Ammon's horn (tissue), 1 donor: ENCODE measurements at regions not wholly inside any gene's neighbourhood (a gene's known extent, or its start where the extent isn't known, plus 50 kb on each side); places are given as distances from the start of the nearest gene placed in this dataset.
"Not testable (repeated sequence)": the region's sequence is repeated elsewhere in the genome, so short reads cannot be mapped to it uniquely, and the experiment has no call there.

Experiments used
- DNase-seq: peaks from one replicate; pipeline ENCODE4 v3.0.0-alpha.2; 2016; ENCODE audit warnings: low spot score

DNA sequence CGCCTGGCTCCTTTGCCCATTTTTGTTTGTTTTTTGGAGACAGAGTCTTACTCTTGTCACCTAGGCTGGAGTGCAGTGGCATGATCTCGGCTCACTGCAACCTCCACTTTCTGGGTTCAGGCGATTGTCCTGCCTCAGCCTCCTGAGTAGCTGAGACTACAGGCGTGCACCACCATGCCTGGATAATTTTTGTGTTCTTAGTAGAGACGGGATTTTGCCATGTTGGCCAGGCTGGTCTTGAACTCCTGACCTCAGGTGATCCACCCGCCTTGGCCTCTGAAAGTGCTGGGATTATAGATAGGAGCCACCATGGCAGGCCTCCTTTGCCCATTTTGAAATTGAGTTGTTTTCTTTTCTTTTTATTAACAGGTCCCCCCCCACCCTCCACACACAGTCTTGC lies 89.4 kb upstream of the TPTE start:
- not testable (repeated sequence) for DNase-seq

DNA sequence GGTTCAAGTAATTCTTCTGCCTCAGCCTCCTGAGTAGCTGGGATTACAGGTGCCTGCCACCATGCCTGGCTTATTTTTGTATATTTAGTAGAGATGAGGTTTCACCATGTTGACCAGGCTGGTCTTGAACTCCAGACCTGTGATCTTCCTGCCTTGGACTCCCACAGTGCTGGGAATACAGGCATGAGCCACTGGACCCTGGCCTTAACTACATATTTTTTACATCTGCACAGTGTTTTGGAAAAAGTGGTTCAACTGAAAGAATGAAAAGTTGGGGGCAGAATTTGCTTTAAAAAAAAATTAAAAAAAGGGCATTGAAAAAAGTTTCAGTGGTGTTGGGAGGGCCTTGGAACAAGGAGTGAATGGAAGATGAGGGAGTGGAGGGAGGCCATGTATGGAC lies 88.9 kb upstream of the TPTE start:
- DNase-seq = not testable (repeated sequence)

DNA sequence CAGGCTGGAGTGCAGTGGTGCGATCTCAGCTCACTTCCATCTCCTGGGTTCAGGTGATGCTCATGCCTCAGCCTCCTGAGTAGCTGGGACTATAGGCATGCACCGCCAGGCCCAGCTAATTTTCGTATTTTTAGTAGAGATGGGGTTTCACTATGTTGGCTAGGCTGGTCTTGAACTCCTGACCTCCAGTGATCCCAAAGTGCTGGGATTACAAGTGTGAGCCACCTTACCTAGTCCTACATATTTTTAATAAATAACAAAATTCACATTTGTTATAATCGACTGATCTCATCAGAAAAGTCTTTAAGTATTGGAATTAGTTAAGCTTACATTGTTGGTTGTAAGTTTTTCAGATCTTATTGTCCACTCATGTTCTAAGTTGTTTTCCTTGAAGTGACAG lies 83.4 kb upstream of the TPTE start:
- DNase-seq = not testable (repeated sequence)

DNA sequence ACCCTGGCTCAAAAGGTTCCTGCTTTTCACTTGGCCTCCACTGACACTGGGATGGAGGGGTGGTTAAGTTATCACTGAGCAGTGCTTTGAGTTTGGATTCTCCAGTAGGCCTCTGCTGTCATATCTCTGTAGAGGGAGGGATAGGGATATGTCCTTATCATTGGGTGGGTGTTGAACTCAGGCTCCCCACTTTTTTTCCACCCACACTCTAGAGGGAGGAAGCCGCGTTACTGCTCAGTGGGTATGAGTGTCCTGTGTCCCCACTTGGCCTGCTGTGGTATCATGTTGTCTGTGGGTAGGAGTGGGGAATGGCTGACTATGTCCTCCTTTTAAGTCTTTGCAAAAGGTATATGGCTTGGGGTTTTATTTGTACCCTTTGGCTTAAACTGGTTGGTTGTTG lies 80.7 kb upstream of the TPTE start:
- DNase-seq = not testable (repeated sequence)

DNA sequence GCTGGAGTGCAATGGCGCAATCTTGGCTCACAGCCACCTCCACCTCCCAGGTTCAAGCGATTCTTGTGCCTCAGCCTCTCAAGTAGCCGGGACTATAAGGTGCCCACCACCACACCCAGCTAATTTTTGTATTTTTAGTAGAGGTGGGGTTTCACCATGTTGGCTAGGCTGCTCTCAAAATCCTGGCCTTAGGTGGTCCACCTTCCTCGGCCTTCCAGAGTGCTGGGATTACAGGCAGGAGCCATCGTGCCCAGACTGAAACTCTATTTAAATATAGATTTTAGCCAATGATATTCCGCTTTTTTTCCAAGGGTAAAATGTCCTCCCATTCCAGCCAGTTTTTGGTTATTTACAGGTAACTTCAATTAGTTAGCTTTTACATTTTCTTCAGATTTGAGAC lies 79.4 kb upstream of the TPTE start:
- not testable (repeated sequence) for DNase-seq

DNA sequence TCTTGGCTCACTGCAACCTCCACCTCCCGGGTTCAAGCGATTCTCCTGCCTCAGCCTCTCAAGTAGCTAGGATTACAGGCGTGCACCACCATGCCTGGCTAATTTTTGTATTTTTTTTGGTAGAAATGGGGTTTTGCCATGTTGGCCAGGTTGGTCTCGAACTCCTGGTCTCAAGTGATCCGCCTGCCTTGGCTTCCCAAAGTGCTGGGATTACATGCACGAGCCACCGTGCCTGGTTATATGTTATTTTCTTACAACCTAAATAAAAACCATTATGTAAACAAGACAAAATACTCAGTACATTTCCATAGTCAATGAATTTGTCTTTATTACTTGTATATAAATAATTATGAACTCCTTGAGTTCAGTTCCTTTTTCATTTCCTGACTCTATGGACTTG lies 75.7 kb upstream of the TPTE start:
- not testable (repeated sequence) for DNase-seq

DNA sequence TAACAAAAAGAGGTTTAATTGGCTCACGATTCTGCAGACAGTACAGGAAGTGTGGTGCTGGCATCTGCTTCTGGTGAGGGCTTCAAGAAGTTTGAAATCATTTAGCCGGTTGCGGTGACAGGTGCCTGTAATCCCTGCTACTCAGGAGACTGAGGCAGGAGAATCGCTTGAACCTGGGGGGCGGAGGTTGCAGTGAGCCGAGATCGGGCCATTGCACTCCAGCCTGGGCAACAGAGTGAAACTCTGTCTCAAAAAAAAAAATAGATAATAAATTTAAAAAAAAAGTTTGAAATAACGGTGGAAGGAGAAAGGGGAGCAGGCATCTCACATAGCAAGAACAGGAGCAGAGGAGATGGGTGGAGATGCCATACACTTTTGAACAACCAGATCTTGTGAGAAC lies 71.9 kb upstream of the TPTE start:
- DNase-seq = not testable (repeated sequence)

DNA sequence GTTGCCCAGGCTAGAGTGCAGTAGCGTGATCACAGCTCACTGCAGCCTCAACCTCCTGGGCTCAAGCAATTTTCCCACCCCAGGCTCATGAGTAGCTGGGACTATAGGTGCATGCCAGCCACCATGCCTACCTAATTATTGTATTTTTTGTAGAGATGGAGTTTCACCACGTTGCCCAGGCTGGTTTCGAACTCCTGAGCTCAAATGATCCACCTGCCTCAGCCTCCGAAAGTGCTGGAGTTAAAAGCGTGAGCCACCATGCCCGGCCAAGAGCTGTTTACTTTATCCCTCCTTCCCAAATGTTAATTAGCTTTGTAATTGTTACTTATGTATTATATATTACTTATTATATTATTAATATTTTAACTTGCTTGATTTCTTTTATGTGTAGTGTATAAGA lies 70.1 kb upstream of the TPTE start:
- not testable (repeated sequence) for DNase-seq

DNA sequence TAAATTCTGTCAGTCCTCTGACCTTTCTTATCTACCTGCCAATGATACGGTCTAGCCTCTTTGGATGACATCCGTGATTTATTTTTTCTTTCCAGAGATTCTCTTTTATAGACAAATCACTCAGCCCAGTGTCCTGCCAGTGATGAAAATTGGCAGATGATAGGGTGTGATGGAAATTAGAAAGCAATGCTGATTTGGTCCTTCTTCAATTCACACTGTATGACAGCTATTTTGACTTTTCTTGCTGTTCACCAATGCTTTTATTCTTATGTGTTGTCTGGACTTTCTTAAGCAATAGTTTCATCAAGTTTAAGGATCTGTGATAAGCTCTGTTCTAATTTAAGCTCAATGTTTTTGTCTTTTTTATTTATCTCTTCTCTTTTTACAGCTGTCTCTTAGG lies 63.6 kb upstream of the TPTE start:
- not testable (repeated sequence) for DNase-seq

DNA sequence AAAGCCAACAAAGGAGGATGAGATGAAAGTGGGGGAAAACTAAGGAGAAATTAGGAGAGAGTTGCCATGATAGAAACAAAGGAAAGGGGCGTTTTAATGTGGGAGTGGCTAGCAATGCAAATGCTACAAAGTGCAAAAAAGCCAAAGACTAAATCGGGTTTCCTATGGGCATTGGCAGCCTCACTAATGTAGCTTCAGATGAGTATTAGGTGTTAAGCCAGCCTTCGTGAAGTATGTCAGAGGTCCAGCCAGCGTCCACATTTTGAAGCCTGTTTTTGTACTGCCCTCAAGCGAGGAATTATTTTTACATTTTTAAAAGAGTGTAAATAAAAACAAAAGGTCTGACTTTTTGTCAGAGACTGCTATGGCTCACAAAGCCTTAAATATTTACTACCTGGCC lies 60.4 kb upstream of the TPTE start:
- DNase-seq = not testable (repeated sequence)

DNA sequence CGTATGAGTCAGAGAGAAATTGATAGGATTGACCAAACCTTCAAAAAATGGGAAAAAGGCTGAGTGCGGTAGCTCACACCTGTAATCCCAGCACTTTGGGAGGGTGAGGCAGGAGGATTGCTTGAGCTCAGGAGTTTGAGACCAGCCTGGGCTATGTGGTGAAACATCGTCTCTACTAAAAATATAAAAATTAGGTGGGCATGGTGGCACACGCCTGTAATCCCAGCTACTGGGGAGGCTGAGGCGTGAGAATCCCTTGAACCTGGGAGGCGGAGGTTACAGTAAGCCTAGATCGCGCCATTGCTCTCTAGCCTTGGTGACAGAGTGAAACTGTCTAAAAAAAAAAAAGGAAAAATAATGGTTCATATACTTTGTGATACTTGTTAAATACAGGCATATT lies 59.9 kb upstream of the TPTE start:
- not testable (repeated sequence) for DNase-seq

DNA sequence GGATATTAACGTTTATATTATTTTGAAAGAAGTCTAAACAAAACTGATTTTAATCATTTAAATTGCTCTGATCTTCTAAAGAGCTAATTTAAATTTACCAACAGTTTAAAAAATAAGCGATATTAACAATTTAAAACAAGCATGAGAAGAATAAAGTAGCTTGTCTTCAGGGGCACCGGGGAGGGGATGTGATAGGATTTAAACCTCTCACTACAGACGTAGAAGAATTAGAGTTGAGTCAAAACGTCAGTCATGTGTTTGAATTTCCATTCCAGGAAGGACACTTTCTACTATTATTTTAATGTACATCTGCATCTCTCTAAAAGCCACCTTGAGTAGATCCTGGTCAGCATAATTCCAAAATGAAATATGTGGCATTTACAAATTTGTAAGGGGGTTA lies 58.2 kb upstream of the TPTE start:
- DNase-seq = no peak

DNA sequence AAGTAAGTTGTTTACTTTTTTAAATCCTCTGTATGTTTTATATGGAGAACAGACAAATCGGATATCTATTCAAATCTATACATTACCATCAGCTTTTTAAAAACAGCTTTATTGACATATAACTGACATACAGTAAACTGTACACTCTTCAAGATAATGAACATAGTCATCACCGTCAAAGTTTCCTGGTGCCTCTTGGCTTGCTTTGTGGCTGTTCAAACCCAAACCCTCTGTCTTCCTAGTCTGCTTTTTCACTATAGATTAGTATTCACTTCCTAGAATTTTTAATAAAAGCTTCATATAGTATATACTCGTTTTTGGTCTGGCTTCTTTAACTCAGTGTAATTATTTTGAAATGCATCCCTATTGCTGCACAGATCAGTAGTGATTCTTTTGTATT lies 56.4 kb upstream of the TPTE start:
- DNase-seq = no peak

DNA sequence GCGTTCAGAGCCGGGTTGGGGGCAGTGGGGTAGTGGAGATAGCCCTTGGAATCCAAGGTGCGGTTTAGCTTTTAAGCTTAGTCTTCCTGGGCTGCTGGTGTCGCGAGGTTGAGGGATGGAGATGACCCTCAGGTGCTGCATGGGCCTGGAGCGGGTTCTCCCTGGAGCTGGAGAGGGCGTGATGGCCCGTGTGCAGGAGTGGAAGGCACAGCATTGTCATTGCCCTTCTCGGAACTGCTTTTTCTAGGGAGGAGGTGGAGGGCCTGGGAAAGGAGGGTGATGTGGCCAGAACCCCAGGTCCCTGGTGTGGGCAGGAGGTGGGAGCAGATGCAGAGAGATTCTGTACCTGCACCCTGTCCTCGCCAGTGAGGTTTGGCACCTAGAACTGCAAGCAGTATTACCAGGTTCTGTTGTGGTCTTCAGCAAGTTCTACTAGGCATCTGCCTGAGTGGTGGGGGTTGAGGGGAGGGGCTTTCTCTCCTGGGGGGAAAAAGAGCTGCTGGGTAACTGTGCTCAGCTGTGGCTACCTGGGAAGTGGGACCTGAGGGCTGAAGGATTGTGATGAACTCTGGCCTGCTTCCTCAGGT lies 55.8 kb upstream of the TPTE start:
- not testable (repeated sequence) for DNase-seq

DNA sequence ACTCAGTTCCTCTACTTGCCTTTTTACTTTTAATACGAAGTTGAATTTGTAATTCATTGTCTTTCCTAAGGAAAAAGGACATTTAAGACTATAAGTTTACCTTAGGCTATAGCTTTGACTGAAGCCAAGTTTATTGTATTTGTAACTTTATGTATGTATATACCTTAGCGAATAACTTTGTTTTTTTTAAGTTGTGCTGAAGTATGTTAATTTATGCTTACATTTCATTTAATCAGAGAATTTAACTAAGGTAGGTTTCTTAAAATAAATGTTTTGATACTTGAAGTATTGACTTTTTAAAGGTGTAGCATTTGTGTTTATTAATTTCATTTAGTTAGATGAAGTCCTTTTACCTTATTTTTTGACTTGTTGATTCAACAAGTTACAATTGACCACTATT lies 55.2 kb upstream of the TPTE start:
- DNase-seq = no peak
